Fibroblast of lung (primary cell): ENCODE measurements at regions not wholly inside any gene's neighbourhood (a gene's known extent, or its start where the extent isn't known, plus 50 kb on each side); places are given as distances from the start of the nearest gene placed in this dataset.
A peak's percentile ranks its signal among the peaks of the same experiment; 100 is the strongest.

ENCODE experiments used
- DNase-seq, 2 donors: peaks; one replicate each; pipeline versions ENCODE4 v3.0.0 to v3.0.0-alpha.2; 2010; ENCODE audit warnings: low read depth in 2 of 2
- H2AFZ ChIP-seq: 2 replicates; pipeline ENCODE4 v1.5.1; 2012; ENCODE audit warnings: low read length, control low read depth, inconsistent platforms
- H3K27ac ChIP-seq: 2 replicates; pipeline ENCODE4 v1.5.1; 2011; ENCODE audit warnings: low read length, control low read depth; ENCODE audit not compliant: insufficient read depth
- H3K27me3 ChIP-seq: 2 replicates; pipeline ENCODE4 v1.5.1; 2011; ENCODE audit warnings: mild to moderate bottlenecking, low read length; ENCODE audit not compliant: control insufficient read depth, insufficient read depth
- H3K36me3 ChIP-seq: 2 replicates; pipeline ENCODE4 v1.5.1; 2011; ENCODE audit warnings: low read length; ENCODE audit not compliant: control insufficient read depth, insufficient read depth
- H3K4me1 ChIP-seq: 2 replicates; pipeline ENCODE4 v1.5.1; 2011; ENCODE audit warnings: low read length; ENCODE audit not compliant: control insufficient read depth, insufficient read depth; ENCODE audit errors: extremely low read depth
- H3K4me2 ChIP-seq: 2 replicates; pipeline ENCODE4 v1.5.1; 2011; ENCODE audit warnings: low read length, control low read depth; ENCODE audit not compliant: insufficient read depth; ENCODE audit errors: extremely low read depth
- H3K4me3 ChIP-seq, 4 experiments: fragments of 200-600 bp in 1 of 4; sonication (generic) in 1 of 4; replicated peaks in 1 of 4; 2 replicates each; pipeline ENCODE4 v1.5.1; 2011 to 2016; ENCODE audit warnings: low read length in 4 of 4, low read depth in 3 of 4, mild to moderate bottlenecking in 3 of 4, control low read depth in 2 of 4, inconsistent platforms in 1 of 4, mixed read lengths in 1 of 4; ENCODE audit not compliant: insufficient read depth in 1 of 4; ENCODE audit errors: control extremely low read depth in 1 of 4
- H3K79me2 ChIP-seq: 2 replicates; pipeline ENCODE4 v1.5.1; 2012; ENCODE audit warnings: mild to moderate bottlenecking, low read length, inconsistent platforms; ENCODE audit not compliant: control insufficient read depth, insufficient read depth
- H3K9ac ChIP-seq: 2 replicates; pipeline ENCODE4 v1.5.1; 2011; ENCODE audit warnings: mild to moderate bottlenecking, low read length, control low read depth; ENCODE audit not compliant: insufficient read depth
- H3K9me3 ChIP-seq: 2 replicates; pipeline ENCODE4 v1.5.1; 2012; ENCODE audit warnings: low read depth, low read length; ENCODE audit not compliant: control insufficient read depth, insufficient read depth
- H4K20me1 ChIP-seq: 2 replicates; pipeline ENCODE4 v1.5.1; 2011; ENCODE audit warnings: low read length; ENCODE audit not compliant: control insufficient read depth, insufficient read depth; ENCODE audit errors: extremely low read depth
- CTCF ChIP-seq, 2 donors: IDR thresholded peaks in 1 of 2; conservative IDR thresholded peaks in 1 of 2; 1 replicate in 1 of 2; 2 replicates in 1 of 2; pipeline ENCODE4 v1.5.1; 2011 to 2012; ENCODE audit warnings: low read length in 2 of 2, control low read depth in 1 of 2, inconsistent platforms in 1 of 2, low read depth in 1 of 2, mild to moderate bottlenecking in 1 of 2
- EZH2 ChIP-seq: IDR thresholded peaks from 2 replicates; pipeline ENCODE4 v1.5.1; 2012; ENCODE audit warnings: low read length, control low read depth, mild to moderate bottlenecking; ENCODE audit errors: missing control alignments

DNA sequence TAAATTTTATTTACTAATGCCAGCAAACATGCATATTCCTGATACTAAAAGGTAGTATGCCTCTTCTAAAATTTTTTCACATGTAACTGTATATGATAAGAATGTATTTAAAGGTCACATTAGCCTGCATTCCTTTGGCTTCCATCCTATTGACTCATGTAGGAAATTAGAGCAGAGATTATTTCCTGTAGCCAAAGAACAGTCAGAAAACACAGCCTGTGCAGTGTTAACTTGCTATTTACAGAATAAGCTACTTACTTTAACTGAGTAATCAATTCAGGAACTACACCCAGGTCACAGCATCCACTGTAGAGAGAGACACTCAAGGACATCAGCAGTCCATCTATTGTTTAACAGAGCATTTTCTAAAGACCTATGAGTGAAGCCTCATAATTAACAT is 154.5 kb upstream of the ADGRL4 start:
- no peaks in the 10 kb centered on the region for H3K9me3 ChIP-seq
- H3K4me3 ChIP-seq = no peak overlapping the region
- no peak overlapping the region for H3K9ac ChIP-seq
- peak overlapping the region; percentile 62 for H2AFZ ChIP-seq
- H3K4me1 ChIP-seq = no peaks in the 10 kb centered on the region
- no peaks in the 10 kb centered on the region for H3K27me3 ChIP-seq
- TF ChIP-seq EZH2 = no peak
- no peak for TF ChIP-seq CTCF (conservative IDR thresholded peaks at IDR 0.05 in 1 of 2, IDR thresholded peaks at IDR 0.05 in 1 of 2; ENCODE audit: low read depth in 1 of 2, low read length in 2 of 2)
- no peaks in the 10 kb centered on the region for H3K79me2 ChIP-seq
- H4K20me1 ChIP-seq = no peaks in the 10 kb centered on the region
- H3K27ac ChIP-seq = no peak overlapping the region
- no peaks in the 10 kb centered on the region for H3K36me3 ChIP-seq
- peak overlapping the region; percentile 85 for H3K4me2 ChIP-seq
- peak; percentile 54 to 73 for DNase-seq

- Histone ChIP-seq H3K36me3 (no peaks in the 10 kb centered on the region), H3K9ac (no peak overlapping the region), H3K79me2 (no peaks in the 10 kb centered on the region), H3K9me3 (no peaks in the 10 kb centered on the region), H3K4me1 (no peaks in the 10 kb centered on the region), H3K27me3 (no peaks in the 10 kb centered on the region), H3K4me2 (no peak overlapping the region), H2AFZ (no peak overlapping the region), H3K27ac (no peak overlapping the region), H4K20me1 (no peaks in the 10 kb centered on the region), H3K4me3 (no peak overlapping the region)
- TF ChIP-seq EZH2 (no peak), CTCF (conservative IDR thresholded peaks at IDR 0.05 in 1 of 2, IDR thresholded peaks at IDR 0.05 in 1 of 2; ENCODE audit: low read depth in 1 of 2, low read length in 2 of 2) (no peak)
- DNase-seq = no peak
Measured at GRCh38 chr1:79155991-79156390, 149.5 kb upstream of the ADGRL4 start.

DNA sequence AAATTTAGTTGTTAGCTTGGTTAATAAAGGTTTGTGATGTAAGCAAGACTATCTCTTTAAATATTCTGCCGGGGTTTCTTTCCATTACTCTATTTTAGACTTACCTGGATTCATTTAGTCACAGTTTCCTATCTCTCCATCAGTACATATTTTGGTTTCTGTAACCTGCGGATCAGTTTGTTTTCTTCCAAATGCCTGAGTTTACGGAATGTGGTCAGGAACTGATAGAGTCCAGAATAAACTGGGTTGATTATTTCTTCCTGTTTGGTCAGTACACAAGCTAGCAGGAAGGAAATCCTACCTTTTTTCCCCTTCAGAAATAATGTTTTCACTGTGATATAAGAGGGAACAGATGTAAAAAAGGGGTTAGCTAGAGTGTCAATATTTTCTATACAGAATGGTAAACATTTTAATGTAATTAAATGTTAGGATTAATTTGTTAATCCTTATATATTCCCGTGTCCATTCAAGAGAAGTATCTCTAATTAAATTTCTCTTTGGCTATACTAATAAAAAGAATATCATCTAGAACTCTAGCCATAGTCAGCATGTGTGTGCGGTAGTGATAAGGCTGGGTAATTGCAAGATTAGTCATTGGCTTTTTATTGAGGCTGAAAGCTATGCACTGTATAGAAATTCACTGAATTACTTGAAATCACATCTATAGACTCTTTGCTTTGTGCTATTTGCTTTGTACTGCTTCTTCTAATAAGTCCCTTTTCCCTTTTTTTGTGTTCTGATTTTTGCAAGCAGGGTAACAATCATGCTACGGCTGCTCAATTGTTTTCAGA is 144.7 kb upstream of the ADGRL4 start:
- peak; percentile 14 to 15 for DNase-seq
- H3K4me3 ChIP-seq = no peak overlapping the region
- no peaks in the 10 kb centered on the region for H3K27me3 ChIP-seq
- no peaks in the 10 kb centered on the region for H3K79me2 ChIP-seq
- H3K9ac ChIP-seq = no peak overlapping the region
- H3K27ac ChIP-seq = no peak overlapping the region
- no peak overlapping the region for H3K4me2 ChIP-seq
- no peaks in the 10 kb centered on the region for H3K9me3 ChIP-seq
- H3K36me3 ChIP-seq = no peaks in the 10 kb centered on the region
- TF ChIP-seq EZH2 = no peak
- TF ChIP-seq CTCF (conservative IDR thresholded peaks at IDR 0.05 in 1 of 2, IDR thresholded peaks at IDR 0.05 in 1 of 2; ENCODE audit: low read depth in 1 of 2, low read length in 2 of 2) = no peak
- H2AFZ ChIP-seq = no peak overlapping the region
- no peaks in the 10 kb centered on the region for H4K20me1 ChIP-seq
- H3K4me1 ChIP-seq = no peaks in the 10 kb centered on the region
